IMR-90 (cell line): ENCODE measurements at regions not wholly inside any gene's neighbourhood (a gene's known extent, or its start where the extent isn't known, plus 50 kb on each side); places are given as distances from the start of the nearest gene placed in this dataset.

Experiments
- ATAC-seq: fragments of 200-7000 bp; cut with Tn5 transposase; 2 replicates; pipeline ENCODE4 v1.9.1; 2020; ENCODE audit warnings: low read depth, mild to moderate bottlenecking, moderate library complexity
- BruUV-seq: library from RNA; stranded (reverse); fragments of 400-500 nt; replicated peaks from 2 replicates; lab custom pipeline; 2021; lab: Mats Ljungman, UMichigan
- CTCF ChIA-PET: fragments of 300-600 bp; formaldehyde crosslinking; extraction: SDS; loops from one replicate; lab custom pipeline; 2021; ENCODE audit warnings: antibody characterized with exemption; lab: Yijun Ruan, JAX
- POLR2A ChIA-PET: fragments of 300-600 bp; sonication (Branson Sonifier 250); formaldehyde crosslinking; loops from one replicate; lab custom pipeline; 2022; ENCODE audit warnings: antibody characterized with exemption; ENCODE audit not compliant: unreplicated experiment; lab: Charles Lee
- DNase-seq: peaks from one replicate; pipeline ENCODE4 v3.0.0; 2013
- H2AFZ ChIP-seq: replicated peaks from 2 replicates; pipeline ENCODE3; 2013; ENCODE audit warnings: low read length, mild to moderate bottlenecking; ENCODE audit not compliant: poor library complexity
- H2AK5ac ChIP-seq: 2 replicates; pipeline ENCODE4 v1.6.1; 2013; ENCODE audit warnings: low read depth, low read length, inconsistent platforms
- H2AK9ac ChIP-seq: replicated peaks from 2 replicates; pipeline ENCODE3; 2013; ENCODE audit warnings: mild to moderate bottlenecking, low read depth, low read length, moderate library complexity; ENCODE audit not compliant: poor library complexity
- H2BK120ac ChIP-seq: 2 replicates; pipeline ENCODE4 v1.6.1; 2013; ENCODE audit warnings: low read depth, low read length, inconsistent platforms
- H2BK15ac ChIP-seq: 3 replicates; pipeline ENCODE4 v1.6.1; 2013; ENCODE audit warnings: low read depth, low read length, inconsistent platforms
- H2BK20ac ChIP-seq: 2 replicates; pipeline ENCODE4 v1.6.1; 2013; ENCODE audit warnings: low read depth, mild to moderate bottlenecking, inconsistent platforms, low read length, moderate library complexity
- H2BK5ac ChIP-seq: 2 replicates; pipeline ENCODE4 v1.6.1; 2013; ENCODE audit warnings: mild to moderate bottlenecking, low read depth, low read length, inconsistent platforms; ENCODE audit not compliant: poor library complexity, severe bottlenecking
- H3K14ac ChIP-seq: replicated peaks from 2 replicates; pipeline ENCODE4 v1.6.1; 2013; ENCODE audit warnings: low read depth, low read length, inconsistent platforms
- H3K18ac ChIP-seq: 2 replicates; pipeline ENCODE4 v1.6.1; 2013; ENCODE audit warnings: low read depth, low read length, control low read depth
- H3K23ac ChIP-seq: 2 replicates; pipeline ENCODE4 v1.6.1; 2013; ENCODE audit warnings: low read depth, low read length, inconsistent platforms
- H3K27ac ChIP-seq: 2 replicates; pipeline ENCODE4 v1.5.1; 2013; ENCODE audit warnings: mild to moderate bottlenecking, control low read depth, low read length; ENCODE audit not compliant: insufficient read depth
- H3K27me3 ChIP-seq: 2 replicates; pipeline ENCODE4 v1.6.1; 2013; ENCODE audit warnings: low read length; ENCODE audit not compliant: control insufficient read depth, insufficient read depth
- H3K36me3 ChIP-seq: 2 replicates; pipeline ENCODE4 v1.6.1; 2013; ENCODE audit warnings: low read length, mixed read lengths; ENCODE audit not compliant: control insufficient read depth, insufficient read depth
- H3K4ac ChIP-seq: 2 replicates; pipeline ENCODE4 v1.6.1; 2013; ENCODE audit warnings: low read depth, low read length, inconsistent platforms
- H3K4me1 ChIP-seq: 2 replicates; pipeline ENCODE4 v1.6.1; 2013; ENCODE audit warnings: low read length, mixed read lengths; ENCODE audit not compliant: control insufficient read depth, insufficient read depth
- H3K4me2 ChIP-seq: 2 replicates; pipeline ENCODE4 v1.6.1; 2013; ENCODE audit warnings: low read depth, mild to moderate bottlenecking, control low read depth, low read length, moderate library complexity
- H3K4me3 ChIP-seq: 2 replicates; pipeline ENCODE4 v1.5.1; 2013; ENCODE audit warnings: low read depth, mild to moderate bottlenecking, control low read depth, low read length, moderate library complexity; ENCODE audit not compliant: insufficient read depth
- H3K56ac ChIP-seq: 2 replicates; pipeline ENCODE4 v1.6.1; 2013; ENCODE audit warnings: low read length, inconsistent platforms; ENCODE audit not compliant: insufficient read depth; ENCODE audit errors: extremely low read depth
- H3K79me1 ChIP-seq, 2 experiments: 2 replicates each; pipeline ENCODE4 v1.6.1; 2013; ENCODE audit warnings: low read length in 2 of 2, inconsistent platforms in 1 of 2, low read depth in 1 of 2
- H3K9ac ChIP-seq: 2 replicates; pipeline ENCODE4 v1.6.1; 2013; ENCODE audit warnings: low read depth, low read length, control low read depth
- H3K9me1 ChIP-seq: 2 replicates; pipeline ENCODE4 v1.6.1; 2013; ENCODE audit warnings: low read length, inconsistent platforms; ENCODE audit not compliant: insufficient read depth
- H3K9me3 ChIP-seq: 2 replicates; pipeline ENCODE4 v1.6.1; 2013; ENCODE audit warnings: low read length; ENCODE audit not compliant: control insufficient read depth, insufficient read depth
- H4K20me1 ChIP-seq: 2 replicates; pipeline ENCODE4 v1.6.1; 2013; ENCODE audit warnings: low read length, inconsistent platforms; ENCODE audit not compliant: insufficient read depth
- H4K5ac ChIP-seq: 2 replicates; pipeline ENCODE4 v1.6.1; 2013; ENCODE audit warnings: mild to moderate bottlenecking, low read depth, low read length, control low read depth
- H4K8ac ChIP-seq, 2 experiments: 2 replicates each; pipeline ENCODE4 v1.6.1; 2013; ENCODE audit warnings: low read depth in 2 of 2, low read length in 2 of 2, control low read depth in 1 of 2, inconsistent platforms in 1 of 2
- H4K91ac ChIP-seq: 2 replicates; pipeline ENCODE4 v1.6.1; 2013; ENCODE audit warnings: low read depth, low read length, inconsistent platforms; ENCODE audit not compliant: insufficient read depth
- BHLHE40 ChIP-seq: fragments of 150-350 bp; IDR thresholded peaks from 2 replicates; pipeline ENCODE4 v1.6.1; 2016; ENCODE audit warnings: mild to moderate bottlenecking, low read depth, low read length
- ELK1 ChIP-seq: fragments of 150-350 bp; IDR thresholded peaks from 2 replicates; pipeline ENCODE4 v1.6.1; 2016; ENCODE audit warnings: low read depth, mild to moderate bottlenecking, low read length, moderate library complexity, borderline replicate concordance
- MXI1 ChIP-seq: IDR thresholded peaks from 2 replicates; pipeline ENCODE4 v1.6.1; 2012; ENCODE audit warnings: low read depth, mild to moderate bottlenecking, low read length, moderate library complexity, borderline replicate concordance
- NFE2L2 ChIP-seq: fragments of 150-350 bp; IDR thresholded peaks from 2 replicates; pipeline ENCODE4 v1.6.1; 2016; ENCODE audit warnings: low read depth, mild to moderate bottlenecking, low read length
- WGBS, 2 experiments: methylation state at CpG; one replicate each; pipeline versions ENCODE4 v1.1.5 to v1.1.7; 2013; ENCODE audit warnings: missing lambda C conversion rate in 2 of 2; ENCODE audit not compliant: insufficient read length in 1 of 2; ENCODE audit errors: extremely low coverage in 2 of 2; 5-methylcytosine and 5-hydroxymethylcytosine counted together
- dilution Hi-C: fragments of 300-500 bp; cut with HindIII; formaldehyde crosslinking; loops from one replicate; pipeline ENCODE4 v1.14.3; 2018; ENCODE audit warnings: low sequenced_read_pairs; ENCODE audit not compliant: unreplicated experiment
- in situ Hi-C: fragments of 300-500 bp; cut with MboI; formaldehyde crosslinking; loops from 3 replicates; pipeline ENCODE4 v1.14.3; 2019; ENCODE audit warnings: low sequenced_read_pairs, inconsistent platforms, mixed read lengths
- intact Hi-C: fragments of 100-400 bp; cut with micrococcal nuclease; formaldehyde crosslinking; loops from 2 replicates; pipeline ENCODE4 v1.10.0; 2022

DNA sequence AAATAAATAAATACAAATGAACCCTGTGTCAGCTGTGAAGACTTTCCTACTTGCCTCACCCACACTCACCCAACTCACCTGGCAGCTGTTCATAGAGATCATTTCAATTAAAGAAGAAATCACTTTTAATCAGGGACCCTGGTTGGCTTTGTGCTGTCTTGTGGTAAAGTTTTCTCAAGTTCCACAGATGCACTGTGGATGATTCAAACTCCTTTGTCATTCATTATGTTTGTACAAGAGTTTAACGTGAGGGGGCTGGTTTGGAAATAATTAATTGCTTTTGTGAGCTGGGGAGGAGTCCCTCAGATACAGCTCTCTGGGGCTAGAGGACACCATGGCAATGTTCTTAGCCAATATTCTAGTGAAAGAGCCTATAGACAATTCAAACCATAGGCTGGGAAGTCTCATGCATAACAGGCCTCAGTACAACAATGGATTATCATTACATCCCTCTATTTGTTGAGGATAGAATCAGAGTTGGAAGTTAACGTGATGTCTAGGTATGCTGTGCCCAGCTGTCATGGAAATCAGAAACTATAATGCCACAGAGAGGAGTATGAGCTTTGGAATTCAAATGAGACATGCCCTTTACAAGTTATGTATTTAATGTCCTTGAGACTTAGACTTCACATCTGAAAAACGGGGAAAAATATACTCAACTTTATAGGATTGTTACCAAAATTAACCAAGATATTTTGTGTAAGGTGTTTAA is 698.5 kb downstream of the KCNA4 start:
- ATAC-seq, result peak; percentile 32
- in situ Hi-C loops (no loop called here), dilution Hi-C loops (no loop called here), intact Hi-C loops (no loop called here)
- H4K20me1 ChIP-seq, result no peaks in the 10 kb centered on the region
- H3K4me2 ChIP-seq, result no peak overlapping the region
- H3K79me1 ChIP-seq, result peaks cover 14 to 18% of the 10 kb centered on the region in 2 experiments; a peak in 3 of 4 replicates
- no TSS peak for BruUV-seq
- ChIA-PET CTCF (no interaction called here), POLR2A (no interaction called here)
- peak overlapping the region; percentile 85 for H3K23ac ChIP-seq
- H2BK20ac ChIP-seq, result peak overlapping the region; percentile 96
- peak overlapping the region; percentile 100 for H3K18ac ChIP-seq
- H4K5ac ChIP-seq, result peak overlapping the region; percentile 99
- peaks cover 3% of the 10 kb centered on the region for H3K9me1 ChIP-seq
- H2BK5ac ChIP-seq, result peak overlapping the region; percentile 94
- no peaks in the 10 kb centered on the region for H3K27me3 ChIP-seq
- H3K27ac ChIP-seq, result peak overlapping the region; percentile 95
- H3K14ac ChIP-seq, result peak overlapping the region; percentile 78
- no peak overlapping the region for H3K4me3 ChIP-seq
- H3K4ac ChIP-seq, result peak overlapping the region; percentile 88
- DNase-seq, result peak; percentile 85
- H3K56ac ChIP-seq, result peak overlapping the region; percentile 76
- H4K8ac ChIP-seq, result peak overlapping the region; percentile 90 to 91
- no peaks in the 10 kb centered on the region for H3K9me3 ChIP-seq
- peak overlapping the region; percentile 93 for H2BK120ac ChIP-seq
- no peak overlapping the region for H2AFZ ChIP-seq
- H4K91ac ChIP-seq, result peak overlapping the region; percentile 98
- peak overlapping the region; percentile 77 for H3K9ac ChIP-seq
- peaks cover 25% of the 10 kb centered on the region; the same call in 1 of the 2 replicates for H3K4me1 ChIP-seq
- no CpG with 5 or more reads among the region's 3 CpGs for WGBS, 2 experiments
- H2BK15ac ChIP-seq, result peak overlapping the region; percentile 84
- no peak overlapping the region for H2AK9ac ChIP-seq
- peak overlapping the region; percentile 95 for H2AK5ac ChIP-seq
- no peak for TF ChIP-seq MXI1
- TF ChIP-seq NFE2L2, result no peak
- TF ChIP-seq BHLHE40, result no peak
- no peak for TF ChIP-seq ELK1
- H3K36me3 ChIP-seq, result peaks cover 1% of the 10 kb centered on the region; the same call in 1 of the 2 replicates
